Brain microvascular endothelial cell (primary cell): ENCODE measurements at regions not wholly inside any gene's neighbourhood (a gene's known extent, or its start where the extent isn't known, plus 50 kb on each side); places are given as distances from the start of the nearest gene placed in this dataset.
"Not testable (repeated sequence)": the region's sequence is repeated elsewhere in the genome, so short reads cannot be mapped to it uniquely, and the experiment has no call there.

Source experiments
- DNase-seq: peaks from one replicate; pipeline ENCODE4 v3.0.0-alpha.2; 2020
- H3K27ac ChIP-seq: fragments of 250-450 bp; sonication (Bioruptor Pico); 2 replicates; pipeline ENCODE4 v1.5.1; 2020; ENCODE audit warnings: mild to moderate bottlenecking, moderate library complexity
- H3K27me3 ChIP-seq: fragments of 250-450 bp; sonication (Bioruptor Pico); replicated peaks from 2 replicates; pipeline ENCODE4 v1.5.1; 2020; ENCODE audit warnings: mild to moderate bottlenecking
- H3K36me3 ChIP-seq: fragments of 250-450 bp; sonication (Bioruptor Pico); replicated peaks from 2 replicates; pipeline ENCODE4 v1.5.1; 2020; ENCODE audit warnings: mild to moderate bottlenecking
- H3K4me3 ChIP-seq: 2 replicates; pipeline ENCODE4 v1.5.1; 2011; ENCODE audit warnings: low read depth, mild to moderate bottlenecking, control low read depth, low read length, moderate library complexity
- CTCF ChIP-seq: IDR thresholded peaks from 2 replicates; pipeline ENCODE4 v1.5.1; 2011; ENCODE audit warnings: low read depth, mild to moderate bottlenecking, moderate library complexity, low read length, control low read depth, inconsistent platforms; ENCODE audit errors: missing control alignments
- in situ Hi-C: cut with HindIII; loops from 2 replicates; pipeline ENCODE4 v1.10.0; 2017; ENCODE audit warnings: low sequenced_read_pairs, low pct_ligation_motif_present

- no peaks in the 10 kb centered on the region for H3K27me3 ChIP-seq
- H3K27ac ChIP-seq: no peak overlapping the region
- H3K4me3 ChIP-seq: no peak overlapping the region
- in situ Hi-C loops: no loop called here
- H3K36me3 ChIP-seq: no peaks in the 10 kb centered on the region
- TF ChIP-seq CTCF: no peak
- DNase-seq: no peak
Measured at GRCh38 chr2:222760301-222760897, 88.9 kb downstream of the MOGAT1 start.

- H3K27me3 ChIP-seq: no peaks in the 10 kb centered on the region
- in situ Hi-C loops: no loop called here
- H3K36me3 ChIP-seq: no peaks in the 10 kb centered on the region
Measured at GRCh38 chr2:222761888-222762287, 90.4 kb downstream of the MOGAT1 start.

GRCh38 chr2:222762342-222762741 is 90.9 kb downstream of the MOGAT1 start:
- in situ Hi-C loops: no loop called here
- H3K36me3 ChIP-seq: no peaks in the 10 kb centered on the region

More at GRCh38 chr2:222761888-222762287, 90.4 kb downstream of the MOGAT1 start:
- H3K4me3 ChIP-seq: no peak overlapping the region
- no peak overlapping the region for H3K27ac ChIP-seq
- DNase-seq: no peak
- TF ChIP-seq CTCF: no peak

GRCh38 chr2:222765883-222766282 is 94.4 kb downstream of the MOGAT1 start:
- in situ Hi-C loops, H3K4me3 ChIP-seq, H3K27ac ChIP-seq, DNase-seq, H3K36me3 ChIP-seq, H3K27me3 ChIP-seq: not testable (repeated sequence)

More at GRCh38 chr2:222762342-222762741, 90.9 kb downstream of the MOGAT1 start:
- Histone ChIP-seq H3K4me3 (no peak overlapping the region), H3K27ac (no peak overlapping the region), H3K27me3 (no peaks in the 10 kb centered on the region)
- no peak for TF ChIP-seq CTCF
- no peak for DNase-seq

GRCh38 chr2:222768019-222768418 is 92.8 kb upstream of the ACSL3 start:
- H3K4me3 ChIP-seq, H3K27ac ChIP-seq, H3K36me3 ChIP-seq, H3K27me3 ChIP-seq, in situ Hi-C loops, DNase-seq: not testable (repeated sequence)

GRCh38 chr2:222769446-222769845 is 91.4 kb upstream of the ACSL3 start:
- no peak for DNase-seq
- Histone ChIP-seq H3K27ac (no peak overlapping the region), H3K36me3 (no peaks in the 10 kb centered on the region), H3K4me3 (no peak overlapping the region), H3K27me3 (no peaks in the 10 kb centered on the region)
- no peak for TF ChIP-seq CTCF
- in situ Hi-C loops: no loop called here

- no peaks in the 10 kb centered on the region for H3K27me3 ChIP-seq
- in situ Hi-C loops: no loop called here
- H3K36me3 ChIP-seq: no peaks in the 10 kb centered on the region
- no peak overlapping the region for H3K27ac ChIP-seq
- no peak for TF ChIP-seq CTCF
- no peak for DNase-seq
- H3K4me3 ChIP-seq: no peak overlapping the region
Measured at GRCh38 chr2:222769941-222770340, 90.9 kb upstream of the ACSL3 start.
